ENCODE measurements at regions not wholly inside any gene's neighbourhood (a gene's known extent, or its start where the extent isn't known, plus 50 kb on each side); places are given as distances from the start of the nearest gene placed in this dataset.

- H3K27ac ChIP-seq (ENCODE audit: low read depth): no peak overlapping the region
- no peaks in the 10 kb centered on the region for H3K36me3 ChIP-seq (ENCODE audit: insufficient read depth)
- H3K27me3 ChIP-seq (ENCODE audit: insufficient read depth): no peaks in the 10 kb centered on the region
- no peaks in the 10 kb centered on the region for H3F3A ChIP-seq (replicated peaks; ENCODE audit: low read depth)
- no peak overlapping the region for H2AFZ ChIP-seq
- Mint-ChIP-seq H3K4me1 (no peaks in the 10 kb centered on the region), H3K27ac (no peak overlapping the region), H3K36me3 (ENCODE audit: low read depth) (no peaks in the 10 kb centered on the region), H3K9me3 (no peaks in the 10 kb centered on the region), H3K27me3 (ENCODE audit: insufficient read depth, low read depth, poor library complexity) (peaks cover 10% of the 10 kb centered on the region), H3K4me3 (no peak overlapping the region)
- no peak for ATAC-seq
- H3K4me2 ChIP-seq: no peak overlapping the region
- no peaks in the 10 kb centered on the region for H4K20me1 ChIP-seq (replicated peaks; ENCODE audit: insufficient read depth)
- H3K79me2 ChIP-seq (replicated peaks; ENCODE audit: insufficient read depth): no peaks in the 10 kb centered on the region
- TF ChIP-seq ZNF114 (CRISPR knock-in tag; IDR thresholded peaks at IDR 0.05): no peak
- no peak for TF ChIP-seq ETS1 (IDR thresholded peaks at IDR 0.05)
- TF ChIP-seq ZNF462 (CRISPR knock-in tag; IDR thresholded peaks at IDR 0.05): no peak
- TF ChIP-seq CTCF (conservative IDR thresholded peaks at IDR 0.05; ENCODE audit: low read depth in 2 of 2): no peak
- no peak for TF ChIP-seq JUNB (IDR thresholded peaks at IDR 0.05; ENCODE audit: unreplicated experiment)
- no peak for TF ChIP-seq CREB1 (CRISPR knock-in tag; IDR thresholded peaks at IDR 0.05; ENCODE audit: low read depth)
- TF ChIP-seq POLR2AphosphoS5 (IDR thresholded peaks at IDR 0.05; ENCODE audit: low read depth): no peak
- no peak for TF ChIP-seq NANOG (IDR thresholded peaks at IDR 0.05; ENCODE audit: borderline replicate concordance)
- no peak for TF ChIP-seq EZH2 (IDR thresholded peaks at IDR 0.05; ENCODE audit: low read depth, unreplicated experiment)
- peaks cover 3% of the 10 kb centered on the region; the same call in 1 of the 2 replicates for H3K9me2 ChIP-seq (ENCODE audit: insufficient read depth)
- H3K4me3 ChIP-seq: no peak overlapping the region
- no peak for DNase-seq (ENCODE audit: low spot score)
- H3K4me1 ChIP-seq (ENCODE audit: insufficient read depth): no peaks in the 10 kb centered on the region
Observed at GRCh38 chr9:89716559-89716958, 111.7 kb downstream of the GADD45G start.

Measured in GM23338 (cell line).